ENCODE measurements at regions not wholly inside any gene's neighbourhood (a gene's known extent, or its start where the extent isn't known, plus 50 kb on each side); places are given as distances from the start of the nearest gene placed in this dataset.
"Not testable (repeated sequence)": the region's sequence is repeated elsewhere in the genome, so short reads cannot be mapped to it uniquely, and the experiment has no call there.

DNA sequence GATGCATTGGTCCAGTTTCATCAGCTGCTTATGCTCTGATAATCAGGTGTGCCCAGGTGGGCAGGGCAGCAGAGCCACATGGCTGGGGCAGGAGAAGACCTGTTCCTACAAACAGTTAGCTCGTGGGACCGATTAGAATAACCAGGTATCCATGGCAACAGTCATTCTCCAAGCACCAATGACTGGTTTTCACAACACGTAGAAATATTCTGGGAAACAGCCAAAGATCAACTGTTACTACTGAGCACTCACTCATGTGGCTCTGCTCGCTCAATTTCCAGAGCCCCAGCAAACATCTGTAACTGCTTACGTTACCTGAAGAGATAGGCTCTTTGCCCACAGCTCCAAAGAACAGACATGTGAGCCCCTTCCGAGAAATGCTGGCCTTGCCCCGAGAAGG, 302.0 kb downstream of the AGTPBP1 start:
- no peak overlapping the region for H3K27ac ChIP-seq
- TF ChIP-seq POLR2AphosphoS5 (IDR thresholded peaks at IDR 0.05), result no peak
- TF ChIP-seq POLR2A (IDR thresholded peaks at IDR 0.05), result no peak
- TF ChIP-seq, protein P1, sequence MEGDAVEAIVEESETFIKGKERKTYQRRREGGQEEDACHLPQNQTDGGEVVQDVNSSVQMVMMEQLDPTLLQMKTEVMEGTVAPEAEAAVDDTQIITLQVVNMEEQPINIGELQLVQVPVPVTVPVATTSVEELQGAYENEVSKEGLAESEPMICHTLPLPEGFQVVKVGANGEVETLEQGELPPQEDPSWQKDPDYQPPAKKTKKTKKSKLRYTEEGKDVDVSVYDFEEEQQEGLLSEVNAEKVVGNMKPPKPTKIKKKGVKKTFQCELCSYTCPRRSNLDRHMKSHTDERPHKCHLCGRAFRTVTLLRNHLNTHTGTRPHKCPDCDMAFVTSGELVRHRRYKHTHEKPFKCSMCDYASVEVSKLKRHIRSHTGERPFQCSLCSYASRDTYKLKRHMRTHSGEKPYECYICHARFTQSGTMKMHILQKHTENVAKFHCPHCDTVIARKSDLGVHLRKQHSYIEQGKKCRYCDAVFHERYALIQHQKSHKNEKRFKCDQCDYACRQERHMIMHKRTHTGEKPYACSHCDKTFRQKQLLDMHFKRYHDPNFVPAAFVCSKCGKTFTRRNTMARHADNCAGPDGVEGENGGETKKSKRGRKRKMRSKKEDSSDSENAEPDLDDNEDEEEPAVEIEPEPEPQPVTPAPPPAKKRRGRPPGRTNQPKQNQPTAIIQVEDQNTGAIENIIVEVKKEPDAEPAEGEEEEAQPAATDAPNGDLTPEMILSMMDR (IDR thresholded peaks at IDR 0.05), result no peak
- H3K36me3 ChIP-seq, result no peaks in the 10 kb centered on the region
- no peak for DNase-seq (ENCODE audit: low spot score in 2 of 2)
- no peaks in the 10 kb centered on the region for H3K4me1 ChIP-seq
- no peak overlapping the region for H3K4me3 ChIP-seq
- no peaks in the 10 kb centered on the region for H3K9me3 ChIP-seq
- intact Hi-C loops (cut with DNase I; ENCODE audit: low total_unique reads), result no loop called here
- H3K27me3 ChIP-seq, result no peaks in the 10 kb centered on the region

GRCh38 chr9:85433956-85434355, 307.8 kb downstream of the AGTPBP1 start:
- DNase-seq (ENCODE audit: low spot score in 2 of 2); H3K4me1 ChIP-seq; H3K9me3 ChIP-seq; intact Hi-C loops (cut with DNase I; ENCODE audit: low total_unique reads); H3K27ac ChIP-seq; H3K36me3 ChIP-seq; H3K4me3 ChIP-seq; H3K27me3 ChIP-seq: not testable (repeated sequence)

GRCh38 chr9:85433551-85433950, 308.2 kb downstream of the AGTPBP1 start:
- H3K4me1 ChIP-seq; H3K27ac ChIP-seq; H3K36me3 ChIP-seq; H3K27me3 ChIP-seq; H3K4me3 ChIP-seq; DNase-seq (ENCODE audit: low spot score in 2 of 2); intact Hi-C loops (cut with DNase I; ENCODE audit: low total_unique reads); H3K9me3 ChIP-seq: not testable (repeated sequence)

GRCh38 chr9:85433046-85433445, 308.7 kb downstream of the AGTPBP1 start:
- no peak for DNase-seq (ENCODE audit: low spot score in 2 of 2)
- intact Hi-C loops (cut with DNase I; ENCODE audit: low total_unique reads), result no loop called here
- no peak overlapping the region for H3K4me3 ChIP-seq
- H3K27ac ChIP-seq, result no peak overlapping the region
- TF ChIP-seq, protein P1 (IDR thresholded peaks at IDR 0.05), result no peak
- TF ChIP-seq POLR2A (IDR thresholded peaks at IDR 0.05), result no peak
- no peak for TF ChIP-seq POLR2AphosphoS5 (IDR thresholded peaks at IDR 0.05)
- no peaks in the 10 kb centered on the region for H3K36me3 ChIP-seq
- no peaks in the 10 kb centered on the region for H3K27me3 ChIP-seq
- no peaks in the 10 kb centered on the region for H3K9me3 ChIP-seq
- H3K4me1 ChIP-seq, result no peaks in the 10 kb centered on the region

GRCh38 chr9:85432599-85432998, 309.2 kb downstream of the AGTPBP1 start:
- Histone ChIP-seq H3K4me3 (no peak overlapping the region), H3K36me3 (no peaks in the 10 kb centered on the region), H3K27ac (no peak overlapping the region), H3K4me1 (no peaks in the 10 kb centered on the region), H3K27me3 (no peaks in the 10 kb centered on the region), H3K9me3 (no peaks in the 10 kb centered on the region)
- TF ChIP-seq POLR2AphosphoS5 (IDR thresholded peaks at IDR 0.05), result no peak
- no peak for TF ChIP-seq POLR2A (IDR thresholded peaks at IDR 0.05)
- TF ChIP-seq, protein P1 (IDR thresholded peaks at IDR 0.05), result no peak
- intact Hi-C loops (cut with DNase I; ENCODE audit: low total_unique reads), result no loop called here
- DNase-seq (ENCODE audit: low spot score in 2 of 2), result no peak

DNA sequence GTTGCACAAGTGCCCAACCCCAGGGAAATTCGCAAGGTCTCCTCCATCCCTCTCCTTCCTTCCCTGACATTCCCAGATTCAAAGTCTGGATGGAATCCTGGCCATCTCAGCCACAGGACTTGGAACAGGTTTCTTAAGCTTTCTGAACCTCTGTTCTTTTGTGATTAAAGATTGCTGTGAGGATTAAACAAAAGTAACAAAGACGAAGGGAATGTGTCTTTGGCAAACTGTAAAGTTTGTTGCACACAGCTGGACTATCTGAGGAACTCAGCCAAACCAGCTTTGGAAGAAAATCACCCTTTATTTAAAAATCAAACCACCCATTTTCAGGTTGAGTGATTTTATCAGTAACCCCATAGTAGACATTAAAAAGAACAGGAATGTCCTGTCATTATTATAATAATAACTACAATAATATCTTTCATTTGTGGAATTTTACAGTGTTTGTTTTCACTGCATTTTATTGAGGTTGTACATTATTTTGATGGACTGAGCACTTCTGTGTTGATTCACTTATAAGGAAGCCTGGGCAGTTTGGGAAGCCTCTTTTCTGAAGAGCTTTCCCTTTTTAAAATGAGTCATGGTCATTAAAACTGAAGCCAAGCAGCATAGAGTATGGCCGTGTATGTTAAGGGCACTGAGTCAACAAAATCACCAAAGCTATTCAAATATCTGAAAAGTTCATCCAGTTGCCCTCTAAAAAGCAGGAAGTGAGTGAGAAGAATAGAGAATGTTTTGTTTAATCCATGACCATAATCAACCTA, 310.2 kb downstream of the AGTPBP1 start:
- H3K9me3 ChIP-seq, result no peaks in the 10 kb centered on the region
- TF ChIP-seq, protein P1 (IDR thresholded peaks at IDR 0.05), result no peak
- TF ChIP-seq POLR2AphosphoS5 (IDR thresholded peaks at IDR 0.05) (no peak), POLR2A (IDR thresholded peaks at IDR 0.05) (no peak)
- no peaks in the 10 kb centered on the region for H3K36me3 ChIP-seq
- H3K4me3 ChIP-seq, result no peak overlapping the region
- H3K27me3 ChIP-seq, result no peaks in the 10 kb centered on the region
- intact Hi-C loops (cut with DNase I; ENCODE audit: low total_unique reads), result no loop called here
- H3K27ac ChIP-seq, result peak overlapping the region in 1 of 2 donors; percentile 2
- DNase-seq (ENCODE audit: low spot score in 2 of 2), result no peak
- no peaks in the 10 kb centered on the region for H3K4me1 ChIP-seq

All from breast epithelium (tissue), 4 donors.